ENCODE measurements at regions not wholly inside any gene's neighbourhood (a gene's known extent, or its start where the extent isn't known, plus 50 kb on each side); places are given as distances from the start of the nearest gene placed in this dataset.

- DNase-seq, result no peak
Observed at GRCh38 chr2:41867553-41867952, 180.3 kb upstream of the PKDCC start.

DNA sequence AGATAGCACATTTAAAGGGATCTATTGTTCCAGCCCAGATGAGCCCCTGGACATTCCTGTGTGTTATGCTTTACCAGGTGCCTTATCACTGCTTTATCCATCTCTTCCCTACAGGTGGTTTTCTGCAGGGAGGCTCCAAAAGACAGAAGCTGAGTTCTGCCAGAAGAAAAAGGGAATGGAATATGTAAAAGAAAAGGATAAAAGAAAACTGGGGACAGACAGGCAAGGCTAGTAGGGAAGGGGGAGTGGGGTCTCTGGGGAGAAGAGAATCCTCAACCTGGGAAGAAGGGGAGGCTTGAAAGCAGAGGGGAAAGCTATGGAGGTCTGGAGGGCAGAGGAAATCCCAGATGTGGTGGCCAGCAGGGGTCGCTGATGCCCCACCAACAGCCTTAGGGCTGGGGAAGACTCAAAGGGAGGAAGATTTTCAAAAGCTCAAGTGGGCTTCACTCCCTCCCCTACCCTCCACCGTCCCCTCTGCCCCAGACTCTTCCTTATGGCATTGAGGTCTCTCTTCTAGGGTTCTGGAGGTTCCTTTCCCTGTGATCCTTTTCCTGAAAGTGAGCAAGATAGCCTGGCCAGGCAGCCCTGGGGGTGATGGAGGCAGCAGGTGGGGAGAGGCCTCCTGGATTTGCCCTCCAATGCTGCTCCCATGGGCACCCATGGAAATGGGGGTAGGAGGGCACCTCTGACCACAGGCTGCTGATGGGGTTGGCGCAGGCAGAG, 178.1 kb upstream of the PKDCC start:
- DNase-seq, result peak; percentile 64

- no peak for DNase-seq
Observed at GRCh38 chr2:41870265-41870585, 177.6 kb upstream of the PKDCC start.

DNA sequence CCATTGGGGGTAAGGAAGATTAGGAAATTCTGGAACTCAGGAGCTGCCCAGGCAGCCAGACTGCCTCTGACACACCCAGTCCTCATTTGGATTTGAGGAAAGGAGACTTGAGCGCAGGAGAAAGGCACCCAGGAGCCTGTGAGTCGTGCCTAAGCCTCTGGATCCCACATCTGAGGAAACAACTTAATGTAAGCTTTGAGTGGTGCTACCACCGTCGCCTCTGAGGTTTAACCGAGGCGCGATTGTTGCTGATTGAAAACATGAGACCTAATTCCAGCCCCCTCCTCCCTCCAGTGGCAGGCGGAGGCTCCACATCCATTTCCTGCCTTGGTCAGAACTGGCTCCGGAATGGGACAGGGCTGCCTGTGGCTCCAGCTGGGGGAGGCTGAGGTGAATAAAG, 176.7 kb upstream of the PKDCC start:
- peak; percentile 58 for DNase-seq

DNA sequence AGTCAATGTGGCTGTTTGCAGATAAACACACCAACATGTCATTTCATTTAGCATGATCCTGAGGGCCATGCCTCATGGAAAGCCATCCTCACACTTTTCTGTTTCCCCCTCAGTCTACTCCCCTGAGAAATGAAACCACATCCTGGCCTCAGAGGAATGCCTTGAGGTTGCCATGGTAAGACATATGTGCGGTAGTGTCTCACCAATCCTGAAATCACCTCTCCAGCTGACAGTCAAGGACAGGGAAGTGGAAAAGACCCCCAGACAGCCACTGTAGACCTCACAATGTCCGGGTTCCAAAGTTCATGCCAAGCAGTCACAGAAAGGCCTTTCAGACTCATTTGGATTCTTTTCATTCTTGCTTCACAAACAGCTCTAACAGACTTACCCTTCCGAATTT, 175.2 kb upstream of the PKDCC start:
- DNase-seq, result peak; percentile 88

- DNase-seq, result peak; percentile 84
Observed at GRCh38 chr2:41873102-41874031, 174.5 kb upstream of the PKDCC start.

GRCh38 chr2:41877114-41877678, 170.6 kb upstream of the PKDCC start:
- no peak for DNase-seq

DNA sequence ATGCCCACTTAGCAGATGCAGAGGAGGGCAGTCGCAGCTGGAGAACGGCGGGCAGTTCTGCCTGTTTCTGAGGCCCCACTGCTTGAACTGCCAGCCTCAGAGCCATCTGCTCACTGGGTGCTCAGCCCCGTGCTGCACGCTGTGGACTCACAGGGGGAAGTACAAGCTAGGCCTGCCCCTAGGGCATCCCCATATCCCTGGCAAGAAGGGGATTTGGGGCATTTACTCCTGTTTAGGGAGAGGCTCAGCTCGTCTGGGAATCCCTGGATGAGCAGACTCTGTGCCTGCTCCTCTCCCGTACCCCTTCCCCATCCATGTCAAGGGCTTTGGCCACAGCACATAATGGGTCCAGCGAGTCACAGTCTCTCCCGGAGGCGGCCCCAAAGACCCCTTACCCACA, 169.8 kb upstream of the PKDCC start:
- DNase-seq, result no peak

DNA sequence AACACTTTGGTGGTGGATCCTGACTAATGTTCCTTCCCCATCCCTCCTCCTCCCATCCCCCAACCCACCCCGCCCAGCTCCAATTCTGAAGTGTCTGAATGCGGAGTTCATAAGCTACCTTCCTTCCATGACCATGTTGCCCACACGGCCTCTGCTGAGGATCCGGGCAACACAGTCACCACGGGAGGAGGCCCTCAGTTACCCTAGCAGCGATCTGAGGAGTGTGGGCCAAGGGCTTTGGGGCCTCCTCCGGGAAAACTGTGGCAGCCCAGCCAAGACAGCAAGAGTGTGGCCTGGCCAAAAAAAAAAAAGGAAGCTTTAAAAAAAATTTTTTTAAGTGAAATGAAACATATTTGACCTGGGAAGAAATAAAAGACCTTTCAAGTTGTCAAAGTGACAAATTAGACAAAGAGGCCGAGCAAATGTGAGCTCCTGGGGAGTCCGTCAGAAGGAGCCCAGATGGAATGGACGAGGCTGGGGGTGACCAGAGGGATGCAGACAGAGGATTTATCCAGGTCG, 169.0 kb upstream of the PKDCC start:
- DNase-seq, result no peak

- DNase-seq, result no peak
Observed at GRCh38 chr2:41879235-41879916, 168.4 kb upstream of the PKDCC start.

DNA sequence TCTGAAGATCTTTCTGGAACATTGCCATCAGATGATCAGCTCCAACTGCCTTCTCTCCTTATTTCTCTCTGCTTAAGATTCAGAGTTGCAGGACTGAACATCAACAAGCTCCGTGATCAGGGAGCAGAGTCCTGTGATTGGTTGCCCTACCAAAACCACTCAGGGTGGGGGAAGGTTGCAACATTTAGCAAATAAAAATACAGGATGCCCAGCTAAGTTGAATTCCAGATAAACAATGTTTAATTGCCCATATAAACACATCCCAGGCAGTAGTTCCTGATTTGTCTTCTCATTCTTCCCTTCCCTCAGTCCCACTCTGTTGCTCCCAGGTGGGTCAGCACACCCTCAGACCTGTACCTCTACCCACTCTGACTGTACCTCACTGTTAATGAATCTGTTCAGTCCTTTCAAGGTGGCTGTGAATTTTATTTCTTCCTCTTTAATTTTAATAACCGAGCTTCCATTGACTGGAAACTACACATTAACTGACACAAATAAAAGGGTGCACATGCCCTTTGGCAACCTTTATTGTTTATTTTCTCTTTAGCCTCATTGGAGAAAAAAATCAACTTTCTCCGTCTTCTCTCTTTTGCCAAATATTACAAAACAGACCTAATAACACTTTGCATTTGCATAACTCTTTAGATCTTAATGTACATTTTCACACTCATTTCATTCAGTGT, 167.1 kb upstream of the PKDCC start:
- no peak for DNase-seq

GRCh38 chr2:41881249-41881648, 166.6 kb upstream of the PKDCC start:
- no peak for DNase-seq

DNA sequence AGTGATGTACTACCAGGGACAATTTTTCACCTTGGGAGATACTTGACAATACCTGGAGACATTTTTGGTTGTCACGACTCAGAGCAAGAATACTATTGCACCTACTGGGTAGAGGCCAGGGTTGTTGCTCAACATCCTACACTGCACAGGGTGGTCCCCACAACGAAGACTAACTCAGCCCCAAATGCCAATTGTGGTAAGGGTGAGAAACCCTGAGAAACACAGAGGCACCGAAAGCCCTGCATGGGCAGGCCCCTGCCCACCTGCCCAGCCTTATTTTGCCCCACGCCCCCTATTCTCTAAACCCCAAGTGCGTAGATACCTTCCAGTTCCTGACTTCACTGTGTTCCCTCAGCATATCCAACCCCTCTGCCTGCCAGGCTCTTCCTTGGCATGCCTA, 163.1 kb upstream of the PKDCC start:
- DNase-seq, result no peak

- DNase-seq, result no peak
Observed at GRCh38 chr2:41886145-41886664, 161.6 kb upstream of the PKDCC start.

GRCh38 chr2:41886757-41887156, 161.1 kb upstream of the PKDCC start:
- DNase-seq, result no peak

- DNase-seq, result no peak
Observed at GRCh38 chr2:41890341-41890740, 157.5 kb upstream of the PKDCC start.

GRCh38 chr2:41892476-41892875, 155.3 kb upstream of the PKDCC start:
- DNase-seq, result peak; percentile 40

GRCh38 chr2:41894563-41895333, 153.1 kb upstream of the PKDCC start:
- DNase-seq, result no peak

- DNase-seq, result no peak
Observed at GRCh38 chr2:41895334-41895664, 152.5 kb upstream of the PKDCC start.

DNA sequence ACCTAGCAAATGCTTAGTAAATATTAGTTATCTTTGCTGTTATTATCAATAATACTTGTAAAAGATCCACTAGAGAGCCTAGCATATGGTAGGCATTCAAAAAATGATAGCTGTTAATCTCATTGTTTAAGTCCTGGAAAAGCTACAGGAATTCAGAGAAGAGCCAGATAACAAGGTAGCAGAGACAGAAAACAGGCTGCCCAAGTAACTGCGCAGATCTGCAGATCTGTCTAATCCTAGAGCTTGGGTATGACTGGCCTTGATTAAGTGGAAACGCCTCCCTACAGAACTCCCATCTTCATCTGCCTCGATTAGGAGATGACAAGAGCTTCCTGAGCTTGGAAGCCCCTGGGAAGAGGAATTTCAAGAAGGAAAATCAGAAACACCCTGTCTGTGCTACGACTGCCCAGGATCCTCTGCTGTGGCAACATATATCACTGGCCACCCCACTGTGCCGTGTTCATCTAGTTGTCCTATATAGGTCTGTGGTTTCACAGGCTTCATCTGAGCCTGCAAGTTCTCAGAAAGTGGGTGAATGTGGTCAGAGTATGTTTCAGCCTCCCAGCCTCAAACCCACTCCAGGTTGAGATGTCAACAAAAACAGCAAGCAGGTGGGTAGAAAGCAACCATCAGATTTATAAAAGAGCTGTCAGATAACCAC, 151.5 kb upstream of the PKDCC start:
- peak; percentile 20 for DNase-seq

DNA sequence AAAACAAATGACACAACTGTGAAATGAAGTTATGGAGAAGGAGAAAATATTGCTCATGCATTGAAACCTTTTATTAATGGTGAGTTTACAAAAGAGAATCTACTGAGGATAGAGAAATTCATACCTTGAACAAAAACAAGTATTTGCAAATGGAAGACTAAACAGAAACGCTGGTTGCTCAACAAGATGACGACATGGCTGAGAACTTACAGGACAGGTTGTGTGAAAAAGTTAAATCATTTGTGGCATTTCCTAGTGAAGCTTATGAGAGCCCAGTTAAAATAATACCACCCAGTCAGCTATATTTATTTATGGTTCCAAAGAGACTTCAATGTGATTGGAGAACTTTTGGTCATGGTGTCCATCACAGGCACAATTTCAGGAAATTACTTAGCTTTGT, 148.6 kb upstream of the PKDCC start:
- DNase-seq, result no peak
